ENCODE measurements at regions not wholly inside any gene's neighbourhood (a gene's known extent, or its start where the extent isn't known, plus 50 kb on each side); places are given as distances from the start of the nearest gene placed in this dataset.

GRCh38 chr15:27694506-27695087, 404.5 kb downstream of the OCA2 start:
- peaks cover 2% of the 10 kb centered on the region for H3K9me3 Mint-ChIP-seq
- H3K27ac Mint-ChIP-seq = no peak overlapping the region
- H3K36me3 Mint-ChIP-seq (ENCODE audit: low read depth) = no peaks in the 10 kb centered on the region
- peaks cover under 1% of the 10 kb centered on the region for H3K27me3 Mint-ChIP-seq (ENCODE audit: low read depth)
- H3K4me3 Mint-ChIP-seq = no peak overlapping the region
- TF ChIP-seq CTCF (IDR thresholded peaks at IDR 0.05; ENCODE audit: unreplicated experiment in 3 of 3) = no peak
- peaks cover 4% of the 10 kb centered on the region for H3K4me1 Mint-ChIP-seq

GRCh38 chr15:27693280-27693679, 405.8 kb downstream of the OCA2 start:
- no peak overlapping the region for H3K27ac Mint-ChIP-seq
- TF ChIP-seq CTCF (IDR thresholded peaks at IDR 0.05; ENCODE audit: unreplicated experiment in 3 of 3) = no peak
- peaks cover 4% of the 10 kb centered on the region for H3K4me1 Mint-ChIP-seq
- H3K4me3 Mint-ChIP-seq = no peak overlapping the region
- H3K9me3 Mint-ChIP-seq = peaks cover 2% of the 10 kb centered on the region
- no peaks in the 10 kb centered on the region for H3K36me3 Mint-ChIP-seq (ENCODE audit: low read depth)
- H3K27me3 Mint-ChIP-seq (ENCODE audit: low read depth) = no peaks in the 10 kb centered on the region

- Mint-ChIP-seq H3K9me3 (peaks cover 2% of the 10 kb centered on the region), H3K4me3 (no peak overlapping the region), H3K36me3 (ENCODE audit: low read depth) (no peaks in the 10 kb centered on the region), H3K27me3 (ENCODE audit: low read depth) (no peaks in the 10 kb centered on the region), H3K27ac (no peak overlapping the region), H3K4me1 (peaks cover 4% of the 10 kb centered on the region)
- no peak for TF ChIP-seq CTCF (IDR thresholded peaks at IDR 0.05; ENCODE audit: unreplicated experiment in 3 of 3)
Measured at GRCh38 chr15:27692438-27692837, 406.7 kb downstream of the OCA2 start.

- H3K27ac Mint-ChIP-seq = no peak overlapping the region
- H3K27me3 Mint-ChIP-seq (ENCODE audit: low read depth) = no peaks in the 10 kb centered on the region
- H3K4me1 Mint-ChIP-seq = peaks cover 4% of the 10 kb centered on the region
- H3K36me3 Mint-ChIP-seq (ENCODE audit: low read depth) = no peaks in the 10 kb centered on the region
- peaks cover 2% of the 10 kb centered on the region for H3K9me3 Mint-ChIP-seq
- TF ChIP-seq CTCF (IDR thresholded peaks at IDR 0.05; ENCODE audit: unreplicated experiment in 3 of 3) = no peak
- no peak overlapping the region for H3K4me3 Mint-ChIP-seq
Measured at GRCh38 chr15:27690290-27690689, 408.8 kb downstream of the OCA2 start.

GRCh38 chr15:27686971-27687370, 412.1 kb downstream of the OCA2 start:
- Mint-ChIP-seq H3K27me3 (ENCODE audit: low read depth) (peaks cover 7% of the 10 kb centered on the region), H3K27ac (no peak overlapping the region), H3K4me1 (peaks cover 4% of the 10 kb centered on the region), H3K36me3 (ENCODE audit: low read depth) (no peaks in the 10 kb centered on the region), H3K4me3 (no peak overlapping the region), H3K9me3 (no peaks in the 10 kb centered on the region)
- TF ChIP-seq CTCF (IDR thresholded peaks at IDR 0.05; ENCODE audit: unreplicated experiment in 3 of 3) = no peak

- H3K36me3 Mint-ChIP-seq (ENCODE audit: low read depth) = no peaks in the 10 kb centered on the region
- TF ChIP-seq CTCF (IDR thresholded peaks at IDR 0.05; ENCODE audit: unreplicated experiment in 3 of 3) = no peak
- no peak overlapping the region for H3K4me3 Mint-ChIP-seq
Measured at GRCh38 chr15:27686369-27686768, 412.7 kb downstream of the OCA2 start.

More at GRCh38 chr15:27686369-27686768, 412.7 kb downstream of the OCA2 start:
- Mint-ChIP-seq H3K4me1 (peaks cover 9% of the 10 kb centered on the region), H3K27ac (no peak overlapping the region), H3K27me3 (ENCODE audit: low read depth) (peaks cover 13% of the 10 kb centered on the region), H3K9me3 (no peaks in the 10 kb centered on the region)

All from nephron (organoid).